SU-DHL-6 (cell line): ENCODE measurements at regions not wholly inside any gene's neighbourhood (a gene's known extent, or its start where the extent isn't known, plus 50 kb on each side); places are given as distances from the start of the nearest gene placed in this dataset.

Experiments used
- H2AFZ ChIP-seq: fragments of 200-600 bp; sonication (generic); 2 replicates; pipeline ENCODE4 v1.6.1; 2014; ENCODE audit warnings: low read depth, mild to moderate bottlenecking, moderate library complexity, mixed read lengths, antibody characterized with exemption, low read length; ENCODE audit not compliant: severe bottlenecking
- H3F3A ChIP-seq: fragments of 200-600 bp; shearing (Covaris generic); 2 replicates; pipeline ENCODE4 v1.6.0; 2016; ENCODE audit warnings: antibody characterized with exemption, mild to moderate bottlenecking; ENCODE audit not compliant: insufficient read depth
- H3K27ac ChIP-seq: fragments of 200-600 bp; sonication (generic); 2 replicates; pipeline ENCODE4 v1.5.1; 2016; ENCODE audit warnings: low read depth, mild to moderate bottlenecking, low read length, moderate library complexity, mixed read lengths
- H3K27me3 ChIP-seq: fragments of 200-600 bp; sonication (generic), shearing (Covaris generic); 2 replicates; pipeline ENCODE4 v1.6.0; 2014; ENCODE audit warnings: mild to moderate bottlenecking, low read length
- H3K36me3 ChIP-seq: fragments of 200-600 bp; sonication (generic); 2 replicates; pipeline ENCODE4 v1.6.1; 2014; ENCODE audit warnings: mild to moderate bottlenecking, low read length, mixed read lengths
- H3K4me2 ChIP-seq: fragments of 300-600, 200-600 bp; shearing (Covaris generic), sonication (generic); 2 replicates; pipeline ENCODE4 v1.6.0; 2014; ENCODE audit warnings: low read length, low read depth, mild to moderate bottlenecking; ENCODE audit not compliant: poor library complexity, severe bottlenecking
- H3K4me3 ChIP-seq: fragments of 200-600 bp; sonication (generic); 2 replicates; pipeline ENCODE4 v1.5.1; 2014; ENCODE audit warnings: antibody characterized with exemption, low read length, mild to moderate bottlenecking, mixed read lengths; ENCODE audit not compliant: insufficient read depth, poor library complexity, severe bottlenecking
- H3K79me2 ChIP-seq: fragments of 200-600 bp; sonication (generic); 2 replicates; pipeline ENCODE4 v1.6.1; 2014; ENCODE audit warnings: mild to moderate bottlenecking, low read length, moderate library complexity; ENCODE audit not compliant: insufficient read depth
- H3K9ac ChIP-seq: fragments of 200-600 bp; sonication (generic); 2 replicates; pipeline ENCODE4 v1.7.0; 2014; ENCODE audit warnings: mild to moderate bottlenecking, low read length
- H3K9me2 ChIP-seq: fragments of 200-600 bp; sonication (generic); replicated peaks from 2 replicates; pipeline ENCODE4 v1.6.1; 2014; ENCODE audit warnings: low read length; ENCODE audit not compliant: insufficient read depth
- H3K9me3 ChIP-seq: fragments of 200-600 bp; sonication (generic); 2 replicates; pipeline ENCODE4 v1.6.1; 2014; ENCODE audit warnings: low read length, mixed read lengths; ENCODE audit not compliant: insufficient read depth
- H4K20me1 ChIP-seq: fragments of 200-600 bp; sonication (generic); 2 replicates; pipeline ENCODE4 v1.6.1; 2014; ENCODE audit warnings: low read depth, mild to moderate bottlenecking, antibody characterized with exemption, low read length, moderate library complexity, mixed read lengths
- EZH2phosphoT487 ChIP-seq: fragments of 200-600 bp; sonication (generic), shearing (Covaris generic); conservative IDR thresholded peaks from 2 replicates; pipeline ENCODE4 v1.6.1; 2018; ENCODE audit warnings: mild to moderate bottlenecking, antibody characterized with exemption, low read length, moderate library complexity, mixed read lengths
- TF ChIP-seq, protein P1 (sequence below): fragments of 200-600 bp; sonication (generic); IDR thresholded peaks from one replicate; pipeline ENCODE4 v1.5.1; 2017; ENCODE audit warnings: antibody characterized with exemption, mild to moderate bottlenecking, low read length, moderate library complexity; ENCODE audit not compliant: insufficient read depth, poor library complexity, severe bottlenecking

DNA sequence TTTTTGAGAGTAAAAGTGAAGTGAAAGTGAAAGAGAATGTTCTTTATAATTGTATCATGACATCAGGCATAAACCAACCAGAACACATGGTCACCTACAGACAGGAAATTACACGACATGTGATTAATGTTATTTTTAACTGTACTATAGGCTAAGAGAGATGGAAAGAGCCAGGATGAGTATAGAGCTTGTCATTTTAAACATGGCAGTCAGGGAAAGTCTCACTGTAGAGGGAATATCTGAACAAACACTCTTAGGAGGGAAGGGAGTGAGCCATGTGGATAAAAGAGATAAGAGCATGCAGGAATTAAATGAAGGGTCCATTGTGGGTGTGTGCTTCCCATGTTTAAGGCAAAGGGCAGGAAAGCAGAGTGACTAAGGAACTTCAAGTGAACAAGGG, 599.1 kb upstream of the FAT3 start:
- H3K4me3 ChIP-seq = no peak overlapping the region
- H3K79me2 ChIP-seq = no peaks in the 10 kb centered on the region
- no peaks in the 10 kb centered on the region for H3K9me3 ChIP-seq
- no peaks in the 10 kb centered on the region for H3K9me2 ChIP-seq
- no peaks in the 10 kb centered on the region for H4K20me1 ChIP-seq
- H3K27ac ChIP-seq = no peak overlapping the region
- no peak overlapping the region for H3K9ac ChIP-seq
- H3K36me3 ChIP-seq = no peaks in the 10 kb centered on the region
- H3K4me2 ChIP-seq = no peak overlapping the region
- no peaks in the 10 kb centered on the region for H3F3A ChIP-seq
- TF ChIP-seq EZH2phosphoT487 = no peak
- TF ChIP-seq, protein P1, sequence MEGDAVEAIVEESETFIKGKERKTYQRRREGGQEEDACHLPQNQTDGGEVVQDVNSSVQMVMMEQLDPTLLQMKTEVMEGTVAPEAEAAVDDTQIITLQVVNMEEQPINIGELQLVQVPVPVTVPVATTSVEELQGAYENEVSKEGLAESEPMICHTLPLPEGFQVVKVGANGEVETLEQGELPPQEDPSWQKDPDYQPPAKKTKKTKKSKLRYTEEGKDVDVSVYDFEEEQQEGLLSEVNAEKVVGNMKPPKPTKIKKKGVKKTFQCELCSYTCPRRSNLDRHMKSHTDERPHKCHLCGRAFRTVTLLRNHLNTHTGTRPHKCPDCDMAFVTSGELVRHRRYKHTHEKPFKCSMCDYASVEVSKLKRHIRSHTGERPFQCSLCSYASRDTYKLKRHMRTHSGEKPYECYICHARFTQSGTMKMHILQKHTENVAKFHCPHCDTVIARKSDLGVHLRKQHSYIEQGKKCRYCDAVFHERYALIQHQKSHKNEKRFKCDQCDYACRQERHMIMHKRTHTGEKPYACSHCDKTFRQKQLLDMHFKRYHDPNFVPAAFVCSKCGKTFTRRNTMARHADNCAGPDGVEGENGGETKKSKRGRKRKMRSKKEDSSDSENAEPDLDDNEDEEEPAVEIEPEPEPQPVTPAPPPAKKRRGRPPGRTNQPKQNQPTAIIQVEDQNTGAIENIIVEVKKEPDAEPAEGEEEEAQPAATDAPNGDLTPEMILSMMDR = no peak
- no peaks in the 10 kb centered on the region for H3K27me3 ChIP-seq
- no peak overlapping the region for H2AFZ ChIP-seq

DNA sequence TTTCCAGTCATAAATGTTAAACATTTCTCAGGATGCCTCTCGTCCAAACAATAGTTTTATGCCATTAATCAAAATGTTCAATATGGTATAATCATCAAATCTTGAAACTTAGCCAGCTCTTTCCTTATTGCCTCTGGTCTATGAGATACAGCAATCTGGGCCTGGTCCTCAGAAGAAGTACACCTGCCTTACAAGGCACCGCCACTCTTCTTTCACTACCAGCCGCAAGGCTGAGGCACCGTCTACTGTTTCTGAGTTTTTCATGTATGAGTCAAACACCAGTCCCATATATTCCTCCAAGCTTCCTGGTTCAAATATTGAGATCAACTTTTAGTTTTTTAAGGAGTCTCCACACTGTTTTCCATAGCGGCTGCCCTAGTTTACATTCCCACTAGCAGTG, 600.6 kb upstream of the FAT3 start:
- Histone ChIP-seq H3K4me3 (no peak overlapping the region), H3F3A (no peaks in the 10 kb centered on the region), H3K4me2 (no peak overlapping the region), H3K9ac (no peak overlapping the region), H3K9me2 (no peaks in the 10 kb centered on the region), H3K36me3 (no peaks in the 10 kb centered on the region), H3K9me3 (no peaks in the 10 kb centered on the region), H3K27me3 (no peaks in the 10 kb centered on the region), H4K20me1 (no peaks in the 10 kb centered on the region), H2AFZ (no peak overlapping the region), H3K79me2 (no peaks in the 10 kb centered on the region), H3K27ac (no peak overlapping the region)
- TF ChIP-seq EZH2phosphoT487 = no peak
- TF ChIP-seq, protein P1 = no peak

DNA sequence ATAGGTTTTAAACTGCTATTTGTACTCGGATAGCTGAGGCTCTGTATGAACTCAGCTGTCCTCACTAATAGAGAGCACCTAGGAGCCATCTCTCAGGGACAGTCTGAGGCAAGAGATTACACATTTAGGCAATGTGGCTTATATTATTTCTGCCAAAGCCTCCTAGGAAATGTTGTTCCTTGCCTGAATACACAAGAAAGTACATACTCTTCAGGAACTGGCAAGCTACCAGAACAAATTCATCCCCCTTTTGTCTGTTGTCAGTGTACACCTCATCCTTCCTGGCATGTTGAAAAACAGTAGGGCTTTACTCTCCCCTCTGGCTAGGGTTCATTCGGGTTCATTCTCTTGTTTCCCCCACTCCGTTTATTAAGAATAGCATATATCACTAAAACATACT, 615.9 kb upstream of the FAT3 start:
- TF ChIP-seq EZH2phosphoT487 = no peak
- TF ChIP-seq, protein P1 = no peak
- Histone ChIP-seq H3K4me3 (no peak overlapping the region), H3K36me3 (no peaks in the 10 kb centered on the region), H3F3A (no peaks in the 10 kb centered on the region), H4K20me1 (no peaks in the 10 kb centered on the region), H3K9me2 (no peaks in the 10 kb centered on the region), H3K9ac (no peak overlapping the region), H3K27me3 (no peaks in the 10 kb centered on the region), H3K9me3 (no peaks in the 10 kb centered on the region), H3K27ac (no peak overlapping the region), H3K79me2 (no peaks in the 10 kb centered on the region), H2AFZ (no peak overlapping the region), H3K4me2 (no peak overlapping the region)
